GM12878 (cell line): ENCODE measurements at regions not wholly inside any gene's neighbourhood (a gene's known extent, or its start where the extent isn't known, plus 50 kb on each side); places are given as distances from the start of the nearest gene placed in this dataset.

Experiments used
- BACH1 ChIP-seq: fragments of 450-650 bp; IDR thresholded peaks from 2 replicates; pipeline ENCODE4 v1.6.1; 2017; ENCODE audit warnings: mild to moderate bottlenecking, borderline replicate concordance
- CBX3 ChIP-seq: fragments of 200-600 bp; sonication (generic); IDR thresholded peaks from 2 replicates; pipeline ENCODE4 v1.6.1; 2016; ENCODE audit warnings: low read depth, borderline replicate concordance
- CREM ChIP-seq: IDR thresholded peaks from 2 replicates; pipeline ENCODE4 v1.6.1; 2014; ENCODE audit warnings: antibody characterized with exemption, low read depth
- DPF2 ChIP-seq: fragments of 450-650 bp; IDR thresholded peaks from 2 replicates; pipeline ENCODE4 v1.6.1; 2017; ENCODE audit warnings: mild to moderate bottlenecking
- HDAC2 ChIP-seq: fragments of 200-600 bp; sonication (generic); IDR thresholded peaks from 2 replicates; pipeline ENCODE4 v1.6.1; 2017
- POLR2AphosphoS2 ChIP-seq: IDR thresholded peaks from 2 replicates; pipeline ENCODE4 v1.6.1; 2011; ENCODE audit warnings: low read depth, mild to moderate bottlenecking, low read length, improper control_type of control experiment, moderate library complexity
- SPI1 ChIP-seq: IDR thresholded peaks from 2 replicates; pipeline ENCODE4 v1.6.1; 2011; ENCODE audit warnings: low read depth, mild to moderate bottlenecking, low read length, moderate library complexity, borderline replicate concordance; ENCODE audit not compliant: insufficient read depth
- YY1 ChIP-seq: IDR thresholded peaks from 2 replicates; pipeline ENCODE4 v1.6.1; 2011; ENCODE audit warnings: low read depth, mild to moderate bottlenecking, low read length
- TF ChIP-seq, protein P1 (sequence below): IDR thresholded peaks from 2 replicates; pipeline ENCODE4 v1.6.1; 2012; ENCODE audit warnings: low read depth, low read length, improper control_type of control experiment
- TF ChIP-seq, protein P2 (sequence below): fragments of 450-650 bp; IDR thresholded peaks from 2 replicates; pipeline ENCODE4 v1.6.1; 2014; ENCODE audit warnings: mild to moderate bottlenecking
- TF ChIP-seq, protein P3 (sequence below): IDR thresholded peaks from 2 replicates; pipeline ENCODE4 v1.6.1; 2012; ENCODE audit warnings: low read depth, low read length, improper control_type of control experiment
- TF ChIP-seq, protein P4 (sequence below): fragments of 450-650 bp; conservative IDR thresholded peaks from 2 replicates; pipeline ENCODE4 v1.6.1; 2017; ENCODE audit warnings: mild to moderate bottlenecking, moderate library complexity
- TF ChIP-seq, protein P5 (sequence below): fragments of 450-650 bp; IDR thresholded peaks from 2 replicates; pipeline ENCODE4 v1.6.1; 2016; ENCODE audit warnings: mild to moderate bottlenecking
- TF ChIP-seq, protein P6 (sequence below): fragments of 150-350 bp; IDR thresholded peaks from 2 replicates; pipeline ENCODE4 v1.6.1; 2016; ENCODE audit warnings: low read depth, low read length

DNA sequence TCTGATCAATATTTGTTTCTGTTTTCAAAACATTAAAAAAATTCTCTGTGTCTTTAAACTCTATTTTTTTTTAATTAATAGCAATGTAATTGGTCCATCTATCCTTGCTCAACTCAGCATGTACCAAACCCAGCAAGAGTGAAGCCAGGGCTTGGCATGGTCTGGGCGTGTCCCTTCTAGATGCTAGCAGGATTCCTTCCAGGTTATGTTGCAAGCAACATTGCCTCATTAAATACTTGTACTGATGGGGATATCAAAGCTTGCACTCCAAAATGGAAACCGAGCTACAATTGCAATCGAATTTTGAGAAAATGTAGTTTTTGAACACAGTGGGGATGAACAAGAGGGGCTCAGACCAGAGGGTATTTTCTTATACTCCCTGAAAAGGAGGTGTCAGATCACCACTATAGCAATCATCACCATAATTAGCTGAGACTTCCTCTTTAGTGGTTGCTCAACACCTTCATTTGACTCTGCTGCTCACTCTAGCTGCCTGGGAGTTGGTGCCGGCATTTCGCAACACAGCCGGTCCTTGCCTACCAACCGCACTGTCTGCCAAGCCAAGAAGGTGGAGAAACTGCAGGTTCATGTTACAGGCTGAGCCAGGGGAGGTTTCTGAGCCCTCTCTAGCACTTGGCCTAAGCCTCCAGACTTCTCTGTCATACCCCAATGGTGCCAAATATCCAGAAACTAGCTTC, 67.8 kb upstream of the RALGAPA2 start (continued):
- TF ChIP-seq SPI1 (peak; percentile 86), YY1 (peak; percentile 46; the same call in 1 of the 2 replicates), POLR2AphosphoS2 (no peak), CREM (no peak), BACH1 (no peak), HDAC2 (no peak), CBX3 (no peak), DPF2 (0 out of 2 replicates have a peak, but pooled peaks have one; percentile 40)
- TF ChIP-seq, protein P1, sequence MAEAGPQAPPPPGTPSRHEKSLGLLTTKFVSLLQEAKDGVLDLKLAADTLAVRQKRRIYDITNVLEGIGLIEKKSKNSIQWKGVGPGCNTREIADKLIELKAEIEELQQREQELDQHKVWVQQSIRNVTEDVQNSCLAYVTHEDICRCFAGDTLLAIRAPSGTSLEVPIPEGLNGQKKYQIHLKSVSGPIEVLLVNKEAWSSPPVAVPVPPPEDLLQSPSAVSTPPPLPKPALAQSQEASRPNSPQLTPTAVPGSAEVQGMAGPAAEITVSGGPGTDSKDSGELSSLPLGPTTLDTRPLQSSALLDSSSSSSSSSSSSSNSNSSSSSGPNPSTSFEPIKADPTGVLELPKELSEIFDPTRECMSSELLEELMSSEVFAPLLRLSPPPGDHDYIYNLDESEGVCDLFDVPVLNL, result no peak
- TF ChIP-seq, protein P2, sequence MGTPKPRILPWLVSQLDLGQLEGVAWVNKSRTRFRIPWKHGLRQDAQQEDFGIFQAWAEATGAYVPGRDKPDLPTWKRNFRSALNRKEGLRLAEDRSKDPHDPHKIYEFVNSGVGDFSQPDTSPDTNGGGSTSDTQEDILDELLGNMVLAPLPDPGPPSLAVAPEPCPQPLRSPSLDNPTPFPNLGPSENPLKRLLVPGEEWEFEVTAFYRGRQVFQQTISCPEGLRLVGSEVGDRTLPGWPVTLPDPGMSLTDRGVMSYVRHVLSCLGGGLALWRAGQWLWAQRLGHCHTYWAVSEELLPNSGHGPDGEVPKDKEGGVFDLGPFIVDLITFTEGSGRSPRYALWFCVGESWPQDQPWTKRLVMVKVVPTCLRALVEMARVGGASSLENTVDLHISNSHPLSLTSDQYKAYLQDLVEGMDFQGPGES, result no peak
- TF ChIP-seq, protein P3, sequence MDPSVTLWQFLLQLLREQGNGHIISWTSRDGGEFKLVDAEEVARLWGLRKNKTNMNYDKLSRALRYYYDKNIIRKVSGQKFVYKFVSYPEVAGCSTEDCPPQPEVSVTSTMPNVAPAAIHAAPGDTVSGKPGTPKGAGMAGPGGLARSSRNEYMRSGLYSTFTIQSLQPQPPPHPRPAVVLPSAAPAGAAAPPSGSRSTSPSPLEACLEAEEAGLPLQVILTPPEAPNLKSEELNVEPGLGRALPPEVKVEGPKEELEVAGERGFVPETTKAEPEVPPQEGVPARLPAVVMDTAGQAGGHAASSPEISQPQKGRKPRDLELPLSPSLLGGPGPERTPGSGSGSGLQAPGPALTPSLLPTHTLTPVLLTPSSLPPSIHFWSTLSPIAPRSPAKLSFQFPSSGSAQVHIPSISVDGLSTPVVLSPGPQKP, result no peak
- TF ChIP-seq, protein P4, sequence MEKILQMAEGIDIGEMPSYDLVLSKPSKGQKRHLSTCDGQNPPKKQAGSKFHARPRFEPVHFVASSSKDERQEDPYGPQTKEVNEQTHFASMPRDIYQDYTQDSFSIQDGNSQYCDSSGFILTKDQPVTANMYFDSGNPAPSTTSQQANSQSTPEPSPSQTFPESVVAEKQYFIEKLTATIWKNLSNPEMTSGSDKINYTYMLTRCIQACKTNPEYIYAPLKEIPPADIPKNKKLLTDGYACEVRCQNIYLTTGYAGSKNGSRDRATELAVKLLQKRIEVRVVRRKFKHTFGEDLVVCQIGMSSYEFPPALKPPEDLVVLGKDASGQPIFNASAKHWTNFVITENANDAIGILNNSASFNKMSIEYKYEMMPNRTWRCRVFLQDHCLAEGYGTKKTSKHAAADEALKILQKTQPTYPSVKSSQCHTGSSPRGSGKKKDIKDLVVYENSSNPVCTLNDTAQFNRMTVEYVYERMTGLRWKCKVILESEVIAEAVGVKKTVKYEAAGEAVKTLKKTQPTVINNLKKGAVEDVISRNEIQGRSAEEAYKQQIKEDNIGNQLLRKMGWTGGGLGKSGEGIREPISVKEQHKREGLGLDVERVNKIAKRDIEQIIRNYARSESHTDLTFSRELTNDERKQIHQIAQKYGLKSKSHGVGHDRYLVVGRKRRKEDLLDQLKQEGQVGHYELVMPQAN, result no peak
- TF ChIP-seq, protein P5, sequence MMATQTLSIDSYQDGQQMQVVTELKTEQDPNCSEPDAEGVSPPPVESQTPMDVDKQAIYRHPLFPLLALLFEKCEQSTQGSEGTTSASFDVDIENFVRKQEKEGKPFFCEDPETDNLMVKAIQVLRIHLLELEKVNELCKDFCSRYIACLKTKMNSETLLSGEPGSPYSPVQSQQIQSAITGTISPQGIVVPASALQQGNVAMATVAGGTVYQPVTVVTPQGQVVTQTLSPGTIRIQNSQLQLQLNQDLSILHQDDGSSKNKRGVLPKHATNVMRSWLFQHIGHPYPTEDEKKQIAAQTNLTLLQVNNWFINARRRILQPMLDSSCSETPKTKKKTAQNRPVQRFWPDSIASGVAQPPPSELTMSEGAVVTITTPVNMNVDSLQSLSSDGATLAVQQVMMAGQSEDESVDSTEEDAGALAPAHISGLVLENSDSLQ, result no peak
- TF ChIP-seq, protein P6, sequence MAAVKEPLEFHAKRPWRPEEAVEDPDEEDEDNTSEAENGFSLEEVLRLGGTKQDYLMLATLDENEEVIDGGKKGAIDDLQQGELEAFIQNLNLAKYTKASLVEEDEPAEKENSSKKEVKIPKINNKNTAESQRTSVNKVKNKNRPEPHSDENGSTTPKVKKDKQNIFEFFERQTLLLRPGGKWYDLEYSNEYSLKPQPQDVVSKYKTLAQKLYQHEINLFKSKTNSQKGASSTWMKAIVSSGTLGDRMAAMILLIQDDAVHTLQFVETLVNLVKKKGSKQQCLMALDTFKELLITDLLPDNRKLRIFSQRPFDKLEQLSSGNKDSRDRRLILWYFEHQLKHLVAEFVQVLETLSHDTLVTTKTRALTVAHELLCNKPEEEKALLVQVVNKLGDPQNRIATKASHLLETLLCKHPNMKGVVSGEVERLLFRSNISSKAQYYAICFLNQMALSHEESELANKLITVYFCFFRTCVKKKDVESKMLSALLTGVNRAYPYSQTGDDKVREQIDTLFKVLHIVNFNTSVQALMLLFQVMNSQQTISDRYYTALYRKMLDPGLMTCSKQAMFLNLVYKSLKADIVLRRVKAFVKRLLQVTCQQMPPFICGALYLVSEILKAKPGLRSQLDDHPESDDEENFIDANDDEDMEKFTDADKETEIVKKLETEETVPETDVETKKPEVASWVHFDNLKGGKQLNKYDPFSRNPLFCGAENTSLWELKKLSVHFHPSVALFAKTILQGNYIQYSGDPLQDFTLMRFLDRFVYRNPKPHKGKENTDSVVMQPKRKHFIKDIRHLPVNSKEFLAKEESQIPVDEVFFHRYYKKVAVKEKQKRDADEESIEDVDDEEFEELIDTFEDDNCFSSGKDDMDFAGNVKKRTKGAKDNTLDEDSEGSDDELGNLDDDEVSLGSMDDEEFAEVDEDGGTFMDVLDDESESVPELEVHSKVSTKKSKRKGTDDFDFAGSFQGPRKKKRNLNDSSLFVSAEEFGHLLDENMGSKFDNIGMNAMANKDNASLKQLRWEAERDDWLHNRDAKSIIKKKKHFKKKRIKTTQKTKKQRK, result no peak
